Kidney (tissue), 13 donors: ENCODE measurements at regions not wholly inside any gene's neighbourhood (a gene's known extent, or its start where the extent isn't known, plus 50 kb on each side); places are given as distances from the start of the nearest gene placed in this dataset.

Experiments used
- DNase-seq, 5 donors: peaks; one replicate each; pipeline ENCODE4 v3.0.0-alpha.2; 2013 to 2020
- FAIRE-seq: peaks from 2 replicates; lab custom pipeline; 2012; peaks lifted over from hg19 to GRCh38; lab: Jason Lieb, UNC
- H3K27ac ChIP-seq, 2 donors: one replicate each; pipeline ENCODE4 v1.7.0; 2013; ENCODE audit warnings: low read depth in 2 of 2, low read length in 2 of 2, inconsistent platforms in 1 of 2
- H3K27me3 ChIP-seq: one replicate; pipeline ENCODE4 v1.7.1; 2013; ENCODE audit warnings: low read length, inconsistent platforms; ENCODE audit not compliant: control insufficient read depth, insufficient read depth
- H3K36me3 ChIP-seq, 3 donors: one replicate each; pipeline versions ENCODE4 v1.7.0 to v1.7.1; 2013; ENCODE audit warnings: low read length in 3 of 3, control low read depth in 1 of 3, inconsistent platforms in 1 of 3; ENCODE audit not compliant: insufficient read depth in 3 of 3, control insufficient read depth in 2 of 3
- H3K4me1 ChIP-seq, 3 donors: one replicate each; pipeline versions ENCODE4 v1.7.0 to v1.7.1; 2013; ENCODE audit warnings: low read length in 3 of 3, inconsistent platforms in 1 of 3, low read depth in 1 of 3; ENCODE audit not compliant: control insufficient read depth in 2 of 3, insufficient read depth in 2 of 3
- H3K4me3 ChIP-seq, 3 donors: one replicate each; pipeline versions ENCODE4 v1.7.0 to v1.8.1; 2013; ENCODE audit warnings: low read length in 3 of 3, control low read depth in 1 of 3, inconsistent platforms in 1 of 3
- H3K9ac ChIP-seq, 3 donors: one replicate each; pipeline versions ENCODE4 v1.7.0 to v1.7.1; 2013; ENCODE audit warnings: low read length in 3 of 3, control low read depth in 1 of 3, inconsistent platforms in 1 of 3
- H3K9me3 ChIP-seq, 3 donors: one replicate each; pipeline versions ENCODE4 v1.7.0 to v1.7.1; 2013; ENCODE audit warnings: low read length in 3 of 3, control low read depth in 1 of 3, inconsistent platforms in 1 of 3; ENCODE audit not compliant: control insufficient read depth in 2 of 3, insufficient read depth in 1 of 3
- CTCF ChIP-seq: IDR thresholded peaks from 3 replicates; pipeline ENCODE4 v1.5.1; 2012; ENCODE audit warnings: mild to moderate bottlenecking, moderate library complexity, borderline replicate concordance; ENCODE audit not compliant: insufficient read depth; ENCODE audit errors: extremely low read depth
- intact Hi-C: fragments of 100-400 bp; cut with DNase I; formaldehyde crosslinking; loops from one replicate; pipeline ENCODE4 v1.11.1; 2022
- donor health status: control.
- donor health status: control.
- donor health status: control.
- donor health status: control.
- donor health status: control.
- donor health status: DM: yes; HTN: yes; CAD: no.
- donor health status: Normal renal cell carcinoma (clear cell type).

GRCh38 chr3:184440151-184440550, 60.3 kb downstream of the CHRD start:
- H3K4me3 ChIP-seq = no peak overlapping the region
- peaks cover 0 to 3% (median 0%) of the 10 kb centered on the region in 3 donors for H3K9me3 ChIP-seq
- no peaks in the 10 kb centered on the region for H3K27me3 ChIP-seq
- H3K27ac ChIP-seq = no peak overlapping the region
- FAIRE-seq = no peak
- no peaks in the 10 kb centered on the region for H3K4me1 ChIP-seq
- no peak overlapping the region for H3K9ac ChIP-seq
- no peaks in the 10 kb centered on the region for H3K36me3 ChIP-seq
- intact Hi-C loops = no loop called here
- no peak for TF ChIP-seq CTCF
- no peak for DNase-seq

GRCh38 chr3:184441202-184441900, 61.5 kb downstream of the CHRD start:
- Histone ChIP-seq H3K9me3 (peaks cover 0 to 3% (median 0%) of the 10 kb centered on the region in 3 donors), H3K4me3 (no peak overlapping the region), H3K4me1 (no peaks in the 10 kb centered on the region), H3K27ac (no peak overlapping the region), H3K27me3 (no peaks in the 10 kb centered on the region), H3K9ac (no peak overlapping the region), H3K36me3 (no peaks in the 10 kb centered on the region)
- TF ChIP-seq CTCF = no peak
- no peak for FAIRE-seq
- no peak for DNase-seq
- intact Hi-C loops = no loop called here

GRCh38 chr3:184443364-184443763, 63.5 kb downstream of the CHRD start:
- peaks cover 0 to 2% (median 0%) of the 10 kb centered on the region in 3 donors for H3K9me3 ChIP-seq
- no peaks in the 10 kb centered on the region for H3K36me3 ChIP-seq
- intact Hi-C loops = no loop called here
- H3K9ac ChIP-seq = no peak overlapping the region
- no peak for TF ChIP-seq CTCF
- DNase-seq (no peak), FAIRE-seq (no peak)
- H3K4me3 ChIP-seq = no peak overlapping the region
- H3K27me3 ChIP-seq = no peaks in the 10 kb centered on the region
- H3K27ac ChIP-seq = no peak overlapping the region
- no peaks in the 10 kb centered on the region for H3K4me1 ChIP-seq

- Histone ChIP-seq H3K27me3 (no peaks in the 10 kb centered on the region), H3K4me3 (no peak overlapping the region), H3K9ac (no peak overlapping the region), H3K36me3 (no peaks in the 10 kb centered on the region), H3K4me1 (no peaks in the 10 kb centered on the region), H3K27ac (no peak overlapping the region), H3K9me3 (no peaks in the 10 kb centered on the region)
- intact Hi-C loops = no loop called here
- DNase-seq = no peak
- TF ChIP-seq CTCF = no peak
- no peak for FAIRE-seq
These were observed 64.0 kb downstream of the CHRD start for GRCh38 chr3:184443831-184444230.
